Fibroblast of lung (primary cell): ENCODE measurements at regions not wholly inside any gene's neighbourhood (a gene's known extent, or its start where the extent isn't known, plus 50 kb on each side); places are given as distances from the start of the nearest gene placed in this dataset.

Source experiments
- EZH2 ChIP-seq: IDR thresholded peaks from 2 replicates; pipeline ENCODE4 v1.5.1; 2012; ENCODE audit warnings: low read length, control low read depth, mild to moderate bottlenecking; ENCODE audit errors: missing control alignments
- TF ChIP-seq, protein P1 (sequence below), 2 donors: IDR thresholded peaks in 1 of 2; conservative IDR thresholded peaks in 1 of 2; 1 replicate in 1 of 2; 2 replicates in 1 of 2; pipeline ENCODE4 v1.5.1; 2011 to 2012; ENCODE audit warnings: low read length in 2 of 2, control low read depth in 1 of 2, inconsistent platforms in 1 of 2, low read depth in 1 of 2, mild to moderate bottlenecking in 1 of 2

DNA sequence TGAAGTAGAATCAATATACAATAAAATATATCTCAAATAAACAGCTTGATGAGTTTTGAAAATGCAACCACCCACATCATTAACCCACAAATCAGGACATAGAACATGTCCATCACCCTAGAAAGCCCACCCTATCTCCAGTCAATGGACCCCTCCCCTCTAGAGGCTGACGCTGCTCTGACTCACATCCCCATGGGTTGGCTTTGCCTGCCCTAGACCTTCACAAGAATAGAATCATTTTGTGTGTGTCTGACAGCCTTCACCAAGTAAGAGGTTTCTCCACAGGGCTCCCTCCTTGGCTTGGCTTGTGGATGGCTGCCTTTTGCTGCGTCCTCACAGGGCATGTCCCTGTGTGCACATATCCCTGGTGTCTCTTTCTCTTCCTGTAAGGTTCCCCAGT, 250.2 kb upstream of the RTL1 start:
- TF ChIP-seq, protein P1, sequence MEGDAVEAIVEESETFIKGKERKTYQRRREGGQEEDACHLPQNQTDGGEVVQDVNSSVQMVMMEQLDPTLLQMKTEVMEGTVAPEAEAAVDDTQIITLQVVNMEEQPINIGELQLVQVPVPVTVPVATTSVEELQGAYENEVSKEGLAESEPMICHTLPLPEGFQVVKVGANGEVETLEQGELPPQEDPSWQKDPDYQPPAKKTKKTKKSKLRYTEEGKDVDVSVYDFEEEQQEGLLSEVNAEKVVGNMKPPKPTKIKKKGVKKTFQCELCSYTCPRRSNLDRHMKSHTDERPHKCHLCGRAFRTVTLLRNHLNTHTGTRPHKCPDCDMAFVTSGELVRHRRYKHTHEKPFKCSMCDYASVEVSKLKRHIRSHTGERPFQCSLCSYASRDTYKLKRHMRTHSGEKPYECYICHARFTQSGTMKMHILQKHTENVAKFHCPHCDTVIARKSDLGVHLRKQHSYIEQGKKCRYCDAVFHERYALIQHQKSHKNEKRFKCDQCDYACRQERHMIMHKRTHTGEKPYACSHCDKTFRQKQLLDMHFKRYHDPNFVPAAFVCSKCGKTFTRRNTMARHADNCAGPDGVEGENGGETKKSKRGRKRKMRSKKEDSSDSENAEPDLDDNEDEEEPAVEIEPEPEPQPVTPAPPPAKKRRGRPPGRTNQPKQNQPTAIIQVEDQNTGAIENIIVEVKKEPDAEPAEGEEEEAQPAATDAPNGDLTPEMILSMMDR (conservative IDR thresholded peaks at IDR 0.05 in 1 of 2, IDR thresholded peaks at IDR 0.05 in 1 of 2; ENCODE audit: low read depth in 1 of 2, low read length in 2 of 2) = no peak
- TF ChIP-seq EZH2 = no peak
